ENCODE measurements at regions not wholly inside any gene's neighbourhood (a gene's known extent, or its start where the extent isn't known, plus 50 kb on each side); places are given as distances from the start of the nearest gene placed in this dataset.

- TF ChIP-seq CTCF (IDR thresholded peaks at IDR 0.05) (no peak), POLR2A (IDR thresholded peaks at IDR 0.05) (no peak)
Measured at GRCh38 chr6:130775411-130776012, 51.7 kb upstream of the SMLR1 start.

Measured in gastroesophageal sphincter (tissue), 3 donors.